NCI-H1092 treated with DMSO at 0.1 percent for 48 hours (cell line): ENCODE measurements at regions not wholly inside any gene's neighbourhood (a gene's known extent, or its start where the extent isn't known, plus 50 kb on each side); places are given as distances from the start of the nearest gene placed in this dataset.
"Not testable (repeated sequence)": the region's sequence is repeated elsewhere in the genome, so short reads cannot be mapped to it uniquely, and the experiment has no call there.

Source experiments
- DNase-seq: peaks from one replicate; lab custom pipeline; 2025; lab: John Stamatoyannopoulos, UW

GRCh38 chr12:46518729-46519128 is 146.2 kb upstream of the SLC38A2 start:
- DNase-seq: no peak

- DNase-seq: no peak
Observed at GRCh38 chr12:46518169-46518568, 145.6 kb upstream of the SLC38A2 start.

- no peak for DNase-seq
Observed at GRCh38 chr12:46517579-46517962, 145.0 kb upstream of the SLC38A2 start.

- DNase-seq: no peak
Observed at GRCh38 chr12:46516933-46517578, 144.5 kb upstream of the SLC38A2 start.

- DNase-seq: no peak
Observed at GRCh38 chr12:46516238-46516932, 143.8 kb upstream of the SLC38A2 start.

GRCh38 chr12:46515829-46516228 is 143.3 kb upstream of the SLC38A2 start:
- DNase-seq: no peak

GRCh38 chr12:46514886-46515285 is 142.3 kb upstream of the SLC38A2 start:
- no peak for DNase-seq

GRCh38 chr12:46510257-46510656 is 137.7 kb upstream of the SLC38A2 start:
- not testable (repeated sequence) for DNase-seq

GRCh38 chr12:46509135-46509534 is 136.6 kb upstream of the SLC38A2 start:
- DNase-seq: no peak

GRCh38 chr12:46508651-46509050 is 136.1 kb upstream of the SLC38A2 start:
- DNase-seq: no peak

GRCh38 chr12:46507766-46508165 is 135.2 kb upstream of the SLC38A2 start:
- no peak for DNase-seq

GRCh38 chr12:46506961-46507360 is 134.4 kb upstream of the SLC38A2 start:
- DNase-seq: no peak

- no peak for DNase-seq
Observed at GRCh38 chr12:46506198-46506597, 133.6 kb upstream of the SLC38A2 start.

- DNase-seq: no peak
Observed at GRCh38 chr12:46504494-46504893, 131.9 kb upstream of the SLC38A2 start.

GRCh38 chr12:46503637-46504175 is 131.1 kb upstream of the SLC38A2 start:
- no peak for DNase-seq

GRCh38 chr12:46500673-46501072 is 128.1 kb upstream of the SLC38A2 start:
- no peak for DNase-seq

- no peak for DNase-seq
Observed at GRCh38 chr12:46499901-46500300, 127.3 kb upstream of the SLC38A2 start.

GRCh38 chr12:46499226-46499625 is 126.7 kb upstream of the SLC38A2 start:
- DNase-seq: no peak

- DNase-seq: no peak
Observed at GRCh38 chr12:46497739-46498138, 125.2 kb upstream of the SLC38A2 start.

GRCh38 chr12:46494424-46494823 is 121.9 kb upstream of the SLC38A2 start:
- no peak for DNase-seq

GRCh38 chr12:46493834-46494181 is 121.2 kb upstream of the SLC38A2 start:
- DNase-seq: no peak

GRCh38 chr12:46493150-46493833 is 120.7 kb upstream of the SLC38A2 start:
- no peak for DNase-seq

- DNase-seq: no peak
Observed at GRCh38 chr12:46492471-46493085, 120.0 kb upstream of the SLC38A2 start.
